ENCODE measurements at regions not wholly inside any gene's neighbourhood (a gene's known extent, or its start where the extent isn't known, plus 50 kb on each side); places are given as distances from the start of the nearest gene placed in this dataset.

DNA sequence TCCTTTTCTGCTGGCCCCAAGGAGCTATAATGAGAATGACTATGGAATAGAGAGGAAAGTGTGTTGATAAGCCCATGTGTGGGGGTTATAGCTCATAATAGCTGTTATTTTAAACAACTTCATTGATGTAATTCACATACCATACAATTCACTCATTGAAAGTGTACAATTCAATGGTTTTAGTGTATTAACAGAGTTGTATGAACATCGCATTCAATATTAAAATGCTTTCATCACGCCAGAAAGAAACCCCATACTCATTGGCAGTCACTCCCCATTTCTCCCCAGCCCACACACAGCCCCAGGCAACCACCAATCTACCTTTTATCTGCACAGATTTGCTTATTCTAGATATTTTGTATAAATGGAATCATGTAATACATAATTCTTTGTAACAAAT lies 139.6 kb upstream of the CYP1B1 start:
- TF ChIP-seq GABPB1 (CRISPR knock-in tag; IDR thresholded peaks at IDR 0.05) (no peak), ZNF138 (CRISPR knock-in tag; conservative IDR thresholded peaks at IDR 0.05) (no peak), SOX15 (CRISPR knock-in tag; IDR thresholded peaks at IDR 0.05) (no peak), IRF2 (CRISPR knock-in tag; IDR thresholded peaks at IDR 0.05; ENCODE audit: borderline replicate concordance, low read depth) (no peak), ETV6 (CRISPR knock-in tag; IDR thresholded peaks at IDR 0.05) (no peak), ZNF219 (CRISPR knock-in tag; IDR thresholded peaks at IDR 0.05; ENCODE audit: borderline replicate concordance) (no peak), CBFB (CRISPR knock-in tag; IDR thresholded peaks at IDR 0.05; ENCODE audit: low read depth) (no peak), NR2C2 (CRISPR knock-in tag; IDR thresholded peaks at IDR 0.05) (no peak), CREB1 (CRISPR knock-in tag; IDR thresholded peaks at IDR 0.05) (no peak)
- TF ChIP-seq, protein P1, sequence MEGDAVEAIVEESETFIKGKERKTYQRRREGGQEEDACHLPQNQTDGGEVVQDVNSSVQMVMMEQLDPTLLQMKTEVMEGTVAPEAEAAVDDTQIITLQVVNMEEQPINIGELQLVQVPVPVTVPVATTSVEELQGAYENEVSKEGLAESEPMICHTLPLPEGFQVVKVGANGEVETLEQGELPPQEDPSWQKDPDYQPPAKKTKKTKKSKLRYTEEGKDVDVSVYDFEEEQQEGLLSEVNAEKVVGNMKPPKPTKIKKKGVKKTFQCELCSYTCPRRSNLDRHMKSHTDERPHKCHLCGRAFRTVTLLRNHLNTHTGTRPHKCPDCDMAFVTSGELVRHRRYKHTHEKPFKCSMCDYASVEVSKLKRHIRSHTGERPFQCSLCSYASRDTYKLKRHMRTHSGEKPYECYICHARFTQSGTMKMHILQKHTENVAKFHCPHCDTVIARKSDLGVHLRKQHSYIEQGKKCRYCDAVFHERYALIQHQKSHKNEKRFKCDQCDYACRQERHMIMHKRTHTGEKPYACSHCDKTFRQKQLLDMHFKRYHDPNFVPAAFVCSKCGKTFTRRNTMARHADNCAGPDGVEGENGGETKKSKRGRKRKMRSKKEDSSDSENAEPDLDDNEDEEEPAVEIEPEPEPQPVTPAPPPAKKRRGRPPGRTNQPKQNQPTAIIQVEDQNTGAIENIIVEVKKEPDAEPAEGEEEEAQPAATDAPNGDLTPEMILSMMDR (IDR thresholded peaks at IDR 0.05) = no peak
- TF ChIP-seq, protein P2, sequence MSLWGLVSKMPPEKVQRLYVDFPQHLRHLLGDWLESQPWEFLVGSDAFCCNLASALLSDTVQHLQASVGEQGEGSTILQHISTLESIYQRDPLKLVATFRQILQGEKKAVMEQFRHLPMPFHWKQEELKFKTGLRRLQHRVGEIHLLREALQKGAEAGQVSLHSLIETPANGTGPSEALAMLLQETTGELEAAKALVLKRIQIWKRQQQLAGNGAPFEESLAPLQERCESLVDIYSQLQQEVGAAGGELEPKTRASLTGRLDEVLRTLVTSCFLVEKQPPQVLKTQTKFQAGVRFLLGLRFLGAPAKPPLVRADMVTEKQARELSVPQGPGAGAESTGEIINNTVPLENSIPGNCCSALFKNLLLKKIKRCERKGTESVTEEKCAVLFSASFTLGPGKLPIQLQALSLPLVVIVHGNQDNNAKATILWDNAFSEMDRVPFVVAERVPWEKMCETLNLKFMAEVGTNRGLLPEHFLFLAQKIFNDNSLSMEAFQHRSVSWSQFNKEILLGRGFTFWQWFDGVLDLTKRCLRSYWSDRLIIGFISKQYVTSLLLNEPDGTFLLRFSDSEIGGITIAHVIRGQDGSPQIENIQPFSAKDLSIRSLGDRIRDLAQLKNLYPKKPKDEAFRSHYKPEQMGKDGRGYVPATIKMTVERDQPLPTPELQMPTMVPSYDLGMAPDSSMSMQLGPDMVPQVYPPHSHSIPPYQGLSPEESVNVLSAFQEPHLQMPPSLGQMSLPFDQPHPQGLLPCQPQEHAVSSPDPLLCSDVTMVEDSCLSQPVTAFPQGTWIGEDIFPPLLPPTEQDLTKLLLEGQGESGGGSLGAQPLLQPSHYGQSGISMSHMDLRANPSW (CRISPR knock-in tag; conservative IDR thresholded peaks at IDR 0.05; ENCODE audit: low read depth) = no peak
- TF ChIP-seq, protein P3, sequence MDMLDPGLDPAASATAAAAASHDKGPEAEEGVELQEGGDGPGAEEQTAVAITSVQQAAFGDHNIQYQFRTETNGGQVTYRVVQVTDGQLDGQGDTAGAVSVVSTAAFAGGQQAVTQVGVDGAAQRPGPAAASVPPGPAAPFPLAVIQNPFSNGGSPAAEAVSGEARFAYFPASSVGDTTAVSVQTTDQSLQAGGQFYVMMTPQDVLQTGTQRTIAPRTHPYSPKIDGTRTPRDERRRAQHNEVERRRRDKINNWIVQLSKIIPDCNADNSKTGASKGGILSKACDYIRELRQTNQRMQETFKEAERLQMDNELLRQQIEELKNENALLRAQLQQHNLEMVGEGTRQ (CRISPR knock-in tag; IDR thresholded peaks at IDR 0.05) = no peak
- TF ChIP-seq, protein P4, sequence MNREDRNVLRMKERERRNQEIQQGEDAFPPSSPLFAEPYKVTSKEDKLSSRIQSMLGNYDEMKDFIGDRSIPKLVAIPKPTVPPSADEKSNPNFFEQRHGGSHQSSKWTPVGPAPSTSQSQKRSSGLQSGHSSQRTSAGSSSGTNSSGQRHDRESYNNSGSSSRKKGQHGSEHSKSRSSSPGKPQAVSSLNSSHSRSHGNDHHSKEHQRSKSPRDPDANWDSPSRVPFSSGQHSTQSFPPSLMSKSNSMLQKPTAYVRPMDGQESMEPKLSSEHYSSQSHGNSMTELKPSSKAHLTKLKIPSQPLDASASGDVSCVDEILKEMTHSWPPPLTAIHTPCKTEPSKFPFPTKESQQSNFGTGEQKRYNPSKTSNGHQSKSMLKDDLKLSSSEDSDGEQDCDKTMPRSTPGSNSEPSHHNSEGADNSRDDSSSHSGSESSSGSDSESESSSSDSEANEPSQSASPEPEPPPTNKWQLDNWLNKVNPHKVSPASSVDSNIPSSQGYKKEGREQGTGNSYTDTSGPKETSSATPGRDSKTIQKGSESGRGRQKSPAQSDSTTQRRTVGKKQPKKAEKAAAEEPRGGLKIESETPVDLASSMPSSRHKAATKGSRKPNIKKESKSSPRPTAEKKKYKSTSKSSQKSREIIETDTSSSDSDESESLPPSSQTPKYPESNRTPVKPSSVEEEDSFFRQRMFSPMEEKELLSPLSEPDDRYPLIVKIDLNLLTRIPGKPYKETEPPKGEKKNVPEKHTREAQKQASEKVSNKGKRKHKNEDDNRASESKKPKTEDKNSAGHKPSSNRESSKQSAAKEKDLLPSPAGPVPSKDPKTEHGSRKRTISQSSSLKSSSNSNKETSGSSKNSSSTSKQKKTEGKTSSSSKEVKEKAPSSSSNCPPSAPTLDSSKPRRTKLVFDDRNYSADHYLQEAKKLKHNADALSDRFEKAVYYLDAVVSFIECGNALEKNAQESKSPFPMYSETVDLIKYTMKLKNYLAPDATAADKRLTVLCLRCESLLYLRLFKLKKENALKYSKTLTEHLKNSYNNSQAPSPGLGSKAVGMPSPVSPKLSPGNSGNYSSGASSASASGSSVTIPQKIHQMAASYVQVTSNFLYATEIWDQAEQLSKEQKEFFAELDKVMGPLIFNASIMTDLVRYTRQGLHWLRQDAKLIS (CRISPR knock-in tag; IDR thresholded peaks at IDR 0.05; ENCODE audit: borderline replicate concordance) = no peak
- TF ChIP-seq, protein P5, sequence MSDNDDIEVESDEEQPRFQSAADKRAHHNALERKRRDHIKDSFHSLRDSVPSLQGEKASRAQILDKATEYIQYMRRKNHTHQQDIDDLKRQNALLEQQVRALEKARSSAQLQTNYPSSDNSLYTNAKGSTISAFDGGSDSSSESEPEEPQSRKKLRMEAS (CRISPR knock-in tag; IDR thresholded peaks at IDR 0.05) = no peak
